HEK293T (cell line): ENCODE measurements at regions not wholly inside any gene's neighbourhood (a gene's known extent, or its start where the extent isn't known, plus 50 kb on each side); places are given as distances from the start of the nearest gene placed in this dataset.

Source experiments
- CTCF ChIA-PET: fragments of 350-600 bp; formaldehyde crosslinking; extraction: SDS; loops from one replicate; lab custom pipeline; 2021; ENCODE audit warnings: antibody characterized with exemption, inconsistent platforms; lab: Yijun Ruan, JAX
- POLR2A ChIA-PET: fragments of 350-600 bp; formaldehyde crosslinking; extraction: SDS; loops from one replicate; lab custom pipeline; 2020; ENCODE audit warnings: antibody characterized with exemption, inconsistent platforms; lab: Yijun Ruan, JAX
- DNase-seq: peaks from one replicate; pipeline ENCODE4 v3.0.0; 2012; ENCODE audit warnings: mixed read lengths; ENCODE audit errors: extremely low spot score
- ARNT ChIP-seq: fragments of 450-650 bp; IDR thresholded peaks from 2 replicates; pipeline ENCODE4 v1.6.1; 2017; ENCODE audit warnings: mild to moderate bottlenecking
- BHLHE40 ChIP-seq: fragments of 450-650 bp; IDR thresholded peaks from 2 replicates; pipeline ENCODE4 v1.6.1; 2016; ENCODE audit warnings: mild to moderate bottlenecking, moderate library complexity, borderline replicate concordance
- CTBP1 ChIP-seq: fragments of 450-650 bp; IDR thresholded peaks from 2 replicates; pipeline ENCODE4 v1.6.1; 2016; ENCODE audit warnings: borderline replicate concordance
- ELF4 ChIP-seq: fragments of 450-650 bp; IDR thresholded peaks from 2 replicates; pipeline ENCODE4 v1.6.1; 2017; ENCODE audit warnings: antibody characterized with exemption
- FOXA1 ChIP-seq: fragments of 450-650 bp; IDR thresholded peaks from 2 replicates; pipeline ENCODE4 v1.6.1; 2016; ENCODE audit warnings: mild to moderate bottlenecking
- FOXK2 ChIP-seq: fragments of 450-650 bp; IDR thresholded peaks from 2 replicates; pipeline ENCODE4 v1.6.1; 2016; ENCODE audit warnings: mild to moderate bottlenecking
- FOXM1 ChIP-seq: fragments of 450-650 bp; IDR thresholded peaks from 2 replicates; pipeline ENCODE4 v1.6.1; 2017; ENCODE audit warnings: mild to moderate bottlenecking, borderline replicate concordance
- HDGF ChIP-seq: fragments of 450-650 bp; IDR thresholded peaks from 2 replicates; pipeline ENCODE4 v1.6.1; 2017; ENCODE audit warnings: antibody characterized with exemption, borderline replicate concordance
- L3MBTL2 ChIP-seq: fragments of 450-650 bp; conservative IDR thresholded peaks from 2 replicates; pipeline ENCODE4 v1.6.1; 2016; ENCODE audit warnings: mild to moderate bottlenecking
- LEF1 ChIP-seq: fragments of 450-650 bp; IDR thresholded peaks from 2 replicates; pipeline ENCODE4 v1.6.1; 2017; ENCODE audit warnings: mild to moderate bottlenecking, borderline replicate concordance
- NFRKB ChIP-seq: fragments of 450-650 bp; IDR thresholded peaks from 2 replicates; pipeline ENCODE4 v1.6.1; 2016; ENCODE audit warnings: mild to moderate bottlenecking, moderate library complexity
- SP1 ChIP-seq: fragments of 450-650 bp; IDR thresholded peaks from 2 replicates; pipeline ENCODE4 v1.6.1; 2017
- SUZ12 ChIP-seq: fragments of 450-650 bp; IDR thresholded peaks from 2 replicates; pipeline ENCODE4 v1.6.1; 2016; ENCODE audit warnings: mild to moderate bottlenecking
- TARDBP ChIP-seq: fragments of 450-650 bp; IDR thresholded peaks from 2 replicates; pipeline ENCODE4 v1.6.1; 2016
- ZNF384 ChIP-seq: fragments of 450-650 bp; IDR thresholded peaks from 2 replicates; pipeline ENCODE4 v1.6.1; 2016
- TF ChIP-seq, protein P1 (sequence below): fragments of 450-650 bp; IDR thresholded peaks from 2 replicates; pipeline ENCODE4 v1.6.1; 2016

DNA sequence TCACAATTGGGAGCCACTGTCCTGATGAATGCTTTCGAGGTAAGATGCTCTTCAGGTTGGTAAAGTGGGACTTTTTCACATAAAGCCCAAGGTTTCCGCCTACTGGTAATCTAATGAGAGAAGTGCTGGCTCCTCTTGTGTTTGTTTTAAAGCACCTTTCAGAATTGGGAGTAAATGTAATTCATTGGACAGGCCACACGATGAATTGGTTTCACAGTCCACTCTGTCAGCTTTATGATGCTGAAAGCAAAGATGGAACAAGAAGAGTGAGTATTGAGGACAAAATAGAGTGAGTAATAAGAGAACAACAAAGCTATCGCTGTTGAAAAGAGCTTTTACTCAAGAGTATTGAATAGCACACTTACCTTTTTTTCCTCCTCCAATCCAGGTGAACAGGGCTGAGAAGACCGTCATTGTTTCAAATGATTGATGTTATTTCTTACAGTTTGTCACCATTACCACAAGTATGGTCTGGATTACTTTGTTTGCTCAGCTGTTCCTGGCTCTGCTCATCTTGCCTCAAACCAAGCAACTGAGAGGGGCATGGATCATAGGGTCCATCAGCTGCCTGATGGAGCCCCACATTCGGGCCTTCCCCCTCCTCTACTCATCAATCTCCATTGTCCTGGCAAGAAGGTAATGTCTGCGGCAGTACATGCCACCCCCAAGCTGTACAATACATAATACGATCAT lies 136.1 kb upstream of the CNTN4 start:
- TF ChIP-seq LEF1 (no peak), FOXK2 (no peak), BHLHE40 (no peak), NFRKB (no peak), FOXM1 (no peak), CTBP1 (no peak), L3MBTL2 (no peak), SP1 (no peak), SUZ12 (no peak), TARDBP (no peak), FOXA1 (no peak), HDGF (no peak)
- CTCF ChIA-PET, result no interaction called here
- DNase-seq, result no peak
- POLR2A ChIA-PET, result no interaction called here

DNA sequence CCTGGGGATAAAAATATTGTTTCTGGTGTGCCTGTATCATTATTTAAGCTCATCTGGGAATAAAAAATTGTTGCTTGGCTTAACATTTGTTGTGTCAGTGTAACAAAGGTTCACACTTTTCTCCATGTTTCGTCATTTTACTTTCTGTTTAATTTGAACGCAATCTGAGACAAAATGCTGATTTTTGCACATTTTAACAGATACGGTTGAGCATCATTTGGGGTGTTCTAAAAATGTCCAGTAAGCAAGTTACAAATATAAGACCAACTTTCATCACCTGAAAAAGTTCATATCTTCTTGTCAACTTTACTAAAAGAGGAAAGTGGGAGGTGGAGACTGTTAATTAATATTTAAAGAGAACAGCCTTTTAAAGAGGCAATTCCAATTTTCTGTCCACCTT lies 134.8 kb upstream of the CNTN4 start:
- ChIA-PET CTCF (no interaction called here), POLR2A (no interaction called here)
- no peak for DNase-seq
- no peak for TF ChIP-seq ZNF384
- no peak for TF ChIP-seq ARNT
- no peak for TF ChIP-seq TARDBP
- TF ChIP-seq FOXM1, result no peak
- no peak for TF ChIP-seq FOXK2
- TF ChIP-seq, protein P1, sequence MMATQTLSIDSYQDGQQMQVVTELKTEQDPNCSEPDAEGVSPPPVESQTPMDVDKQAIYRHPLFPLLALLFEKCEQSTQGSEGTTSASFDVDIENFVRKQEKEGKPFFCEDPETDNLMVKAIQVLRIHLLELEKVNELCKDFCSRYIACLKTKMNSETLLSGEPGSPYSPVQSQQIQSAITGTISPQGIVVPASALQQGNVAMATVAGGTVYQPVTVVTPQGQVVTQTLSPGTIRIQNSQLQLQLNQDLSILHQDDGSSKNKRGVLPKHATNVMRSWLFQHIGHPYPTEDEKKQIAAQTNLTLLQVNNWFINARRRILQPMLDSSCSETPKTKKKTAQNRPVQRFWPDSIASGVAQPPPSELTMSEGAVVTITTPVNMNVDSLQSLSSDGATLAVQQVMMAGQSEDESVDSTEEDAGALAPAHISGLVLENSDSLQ, result no peak
- no peak for TF ChIP-seq NFRKB

DNA sequence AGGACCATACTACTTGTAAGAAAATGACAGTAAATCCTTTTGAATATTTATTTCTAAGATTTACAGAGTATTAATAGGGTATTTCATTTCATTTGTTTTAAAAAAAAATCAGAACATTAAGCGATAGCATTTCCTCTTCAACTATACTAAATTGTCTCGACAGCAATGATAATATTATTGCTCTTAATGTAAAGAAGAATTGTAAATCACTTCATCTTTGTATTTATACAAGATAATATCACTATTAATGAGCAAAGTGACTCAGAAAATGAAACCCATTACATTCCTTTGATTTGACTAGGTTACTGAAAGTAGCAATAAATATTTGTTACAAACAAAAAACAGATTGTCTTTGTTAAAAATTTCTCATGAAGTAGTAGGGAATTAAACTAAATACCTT lies 131.1 kb upstream of the CNTN4 start:
- no peak for TF ChIP-seq ELF4
- TF ChIP-seq BHLHE40, result no peak
- no peak for TF ChIP-seq TARDBP
- TF ChIP-seq CTBP1, result no peak
- TF ChIP-seq SUZ12, result no peak
- no peak for TF ChIP-seq ZNF384
- TF ChIP-seq ARNT, result no peak
- no peak for TF ChIP-seq NFRKB
- no peak for TF ChIP-seq HDGF
- no peak for TF ChIP-seq L3MBTL2
- no peak for TF ChIP-seq FOXK2
- TF ChIP-seq, protein P1, result no peak
- no peak for TF ChIP-seq FOXA1
- no peak for TF ChIP-seq SP1
- ChIA-PET POLR2A (no interaction called here), CTCF (no interaction called here)
- no peak for DNase-seq

DNA sequence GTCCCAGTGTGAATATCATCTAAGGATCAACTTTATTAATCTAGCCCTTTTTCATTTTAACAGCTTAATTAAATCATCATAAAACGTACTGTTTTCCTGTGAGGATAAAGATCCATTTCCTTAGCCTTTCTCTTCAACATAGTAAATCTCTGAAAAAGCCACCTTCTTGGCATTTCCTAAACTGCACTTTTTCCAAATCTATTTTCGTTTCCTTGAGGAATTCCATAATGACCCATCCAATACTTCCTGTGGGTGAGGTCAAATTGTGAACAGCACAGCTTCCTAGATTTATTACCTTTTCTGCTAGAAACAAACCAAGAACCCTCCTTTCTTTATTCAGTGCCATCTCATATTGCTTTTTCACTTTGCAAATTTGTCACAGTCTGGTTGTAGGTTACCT lies 129.4 kb upstream of the CNTN4 start:
- ChIA-PET CTCF (no interaction called here), POLR2A (no interaction called here)
- TF ChIP-seq NFRKB (no peak), FOXA1 (no peak), SUZ12 (no peak), ARNT (no peak), FOXM1 (no peak), ZNF384 (no peak), TARDBP (no peak), FOXK2 (no peak), HDGF (no peak), CTBP1 (no peak), L3MBTL2 (no peak), SP1 (no peak), ELF4 (no peak), BHLHE40 (no peak), LEF1 (no peak)
- TF ChIP-seq, protein P1, result no peak
- no peak for DNase-seq

DNA sequence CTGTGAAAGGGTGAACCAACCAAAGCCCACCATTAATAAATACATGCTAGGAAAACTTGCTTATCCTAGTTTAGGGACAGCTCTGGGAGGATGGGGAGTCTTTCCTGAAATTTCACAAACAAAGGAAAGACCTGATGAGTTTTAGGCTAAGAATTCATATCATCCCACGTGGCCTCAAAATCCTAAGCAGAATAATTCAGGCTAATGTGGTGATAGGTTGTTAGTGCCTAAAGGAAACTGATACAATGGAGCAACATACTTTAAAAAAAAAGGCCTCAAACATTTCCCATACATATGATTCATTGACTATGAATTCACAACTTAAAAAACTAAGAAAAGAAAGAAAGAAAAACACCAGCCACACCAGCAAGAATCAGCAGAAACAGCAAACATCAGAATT lies 126.9 kb upstream of the CNTN4 start:
- POLR2A ChIA-PET, result no interaction called here
- CTCF ChIA-PET, result no interaction called here
- TF ChIP-seq SP1, result no peak
- no peak for TF ChIP-seq CTBP1
- no peak for TF ChIP-seq FOXA1
- TF ChIP-seq LEF1, result no peak
- TF ChIP-seq FOXM1, result no peak
- no peak for TF ChIP-seq BHLHE40
- no peak for TF ChIP-seq ARNT
- no peak for TF ChIP-seq FOXK2
- no peak for TF ChIP-seq NFRKB
- TF ChIP-seq TARDBP, result no peak
- no peak for TF ChIP-seq SUZ12
- no peak for TF ChIP-seq ZNF384
- TF ChIP-seq L3MBTL2, result no peak
- TF ChIP-seq, protein P1, result no peak
- no peak for TF ChIP-seq HDGF
- no peak for TF ChIP-seq ELF4
- DNase-seq, result no peak

DNA sequence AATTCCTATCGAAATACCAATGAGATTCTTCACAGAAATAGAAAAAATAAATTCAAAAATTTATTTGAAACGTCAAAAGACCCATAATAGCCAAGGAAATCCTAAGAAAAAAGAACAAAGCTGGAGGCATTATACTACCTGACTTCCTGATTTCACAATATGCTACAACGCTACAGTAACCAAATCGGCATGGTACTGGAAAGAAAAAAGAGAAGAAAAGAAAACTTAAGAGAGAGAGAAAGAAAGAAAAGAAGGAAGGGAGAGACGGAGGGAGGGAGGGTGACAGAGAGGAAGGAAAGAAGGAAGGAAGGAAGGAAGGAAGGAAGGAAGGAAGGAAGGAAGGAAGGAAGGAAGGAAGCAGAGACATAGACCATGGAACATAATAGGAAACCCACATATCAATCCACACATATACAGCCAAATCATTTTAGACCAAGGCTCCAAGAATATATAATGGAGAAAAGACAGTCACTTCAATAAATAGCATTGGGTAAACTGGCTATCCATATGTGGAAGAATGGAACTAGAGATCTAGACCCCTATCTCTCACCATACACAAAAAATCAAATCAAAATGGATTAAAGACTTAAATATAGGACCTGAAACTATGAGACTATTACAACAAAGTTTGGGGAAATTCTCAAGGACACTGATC lies 118.6 kb upstream of the CNTN4 start:
- DNase-seq, result no peak
- ChIA-PET CTCF (no interaction called here), POLR2A (no interaction called here)
- TF ChIP-seq ARNT (no peak), L3MBTL2 (no peak), ELF4 (no peak), NFRKB (no peak), ZNF384 (no peak), HDGF (no peak), FOXM1 (no peak), FOXA1 (no peak), SUZ12 (no peak), TARDBP (no peak)
- TF ChIP-seq, protein P1, result no peak
